ENCODE measurements at regions not wholly inside any gene's neighbourhood (a gene's known extent, or its start where the extent isn't known, plus 50 kb on each side); places are given as distances from the start of the nearest gene placed in this dataset.

GRCh38 chr14:89648510-89648909, 231.5 kb upstream of the FOXN3 start:
- H3K4me1 Mint-ChIP-seq (ENCODE audit: unreplicated experiment), result no peaks in the 10 kb centered on the region
- H3K4me3 Mint-ChIP-seq, result no peak overlapping the region
- DNase-seq (ENCODE audit: extremely low spot score, unreplicated experiment), result no peak
- no peak for TF ChIP-seq CTCF (conservative IDR thresholded peaks at IDR 0.05)
- H3K9me3 Mint-ChIP-seq, result peaks cover 3% of the 10 kb centered on the region
- H3K27me3 Mint-ChIP-seq, result no peaks in the 10 kb centered on the region
- H3K27ac Mint-ChIP-seq, result no peak overlapping the region
- no peaks in the 10 kb centered on the region for H3K36me3 Mint-ChIP-seq

GRCh38 chr14:89646971-89647370, 229.9 kb upstream of the FOXN3 start:
- H3K36me3 Mint-ChIP-seq, result no peaks in the 10 kb centered on the region
- no peak overlapping the region for H3K27ac Mint-ChIP-seq
- H3K4me1 Mint-ChIP-seq (ENCODE audit: unreplicated experiment), result no peaks in the 10 kb centered on the region
- no peak for DNase-seq (ENCODE audit: extremely low spot score, unreplicated experiment)
- no peak for TF ChIP-seq CTCF (conservative IDR thresholded peaks at IDR 0.05)
- peaks cover 3% of the 10 kb centered on the region for H3K9me3 Mint-ChIP-seq
- no peaks in the 10 kb centered on the region for H3K27me3 Mint-ChIP-seq
- no peak overlapping the region for H3K4me3 Mint-ChIP-seq

GRCh38 chr14:89644641-89645040, 227.6 kb upstream of the FOXN3 start:
- Mint-ChIP-seq H3K36me3 (no peaks in the 10 kb centered on the region), H3K4me1 (ENCODE audit: unreplicated experiment) (peaks cover 4% of the 10 kb centered on the region), H3K27me3 (no peaks in the 10 kb centered on the region), H3K4me3 (no peak overlapping the region), H3K27ac (no peak overlapping the region), H3K9me3 (peaks cover 9% of the 10 kb centered on the region)
- no peak for DNase-seq (ENCODE audit: extremely low spot score, unreplicated experiment)
- no peak for TF ChIP-seq CTCF (conservative IDR thresholded peaks at IDR 0.05)

- peaks cover 4% of the 10 kb centered on the region for H3K4me1 Mint-ChIP-seq (ENCODE audit: unreplicated experiment)
- H3K9me3 Mint-ChIP-seq, result peaks cover 7% of the 10 kb centered on the region
- peak overlapping the region; percentile 21 for H3K27ac Mint-ChIP-seq
- H3K36me3 Mint-ChIP-seq, result no peaks in the 10 kb centered on the region
- DNase-seq (ENCODE audit: extremely low spot score, unreplicated experiment), result no peak
- H3K4me3 Mint-ChIP-seq, result peak overlapping the region; percentile 21
- no peaks in the 10 kb centered on the region for H3K27me3 Mint-ChIP-seq
- TF ChIP-seq CTCF (conservative IDR thresholded peaks at IDR 0.05), result no peak
Measured at GRCh38 chr14:89641495-89642175, 224.6 kb upstream of the FOXN3 start.

- H3K9me3 Mint-ChIP-seq, result peaks cover 7% of the 10 kb centered on the region
- no peaks in the 10 kb centered on the region for H3K27me3 Mint-ChIP-seq
- DNase-seq (ENCODE audit: extremely low spot score, unreplicated experiment), result no peak
- H3K27ac Mint-ChIP-seq, result no peak overlapping the region
- peaks cover 4% of the 10 kb centered on the region for H3K4me1 Mint-ChIP-seq (ENCODE audit: unreplicated experiment)
- no peak for TF ChIP-seq CTCF (conservative IDR thresholded peaks at IDR 0.05)
- H3K36me3 Mint-ChIP-seq, result no peaks in the 10 kb centered on the region
- H3K4me3 Mint-ChIP-seq, result no peak overlapping the region
Measured at GRCh38 chr14:89640141-89640540, 223.1 kb upstream of the FOXN3 start.
